Rectal smooth muscle tissue (tissue), 1 donor: ENCODE measurements at regions not wholly inside any gene's neighbourhood (a gene's known extent, or its start where the extent isn't known, plus 50 kb on each side); places are given as distances from the start of the nearest gene placed in this dataset.
"Not testable (repeated sequence)": the region's sequence is repeated elsewhere in the genome, so short reads cannot be mapped to it uniquely, and the experiment has no call there.

Experiments used
- H3K27ac ChIP-seq: one replicate; pipeline ENCODE4 v1.7.0; 2013; ENCODE audit warnings: low read depth, low read length, inconsistent platforms
- H3K27me3 ChIP-seq: one replicate; pipeline ENCODE4 v1.7.0; 2013; ENCODE audit warnings: low read length; ENCODE audit not compliant: control insufficient read depth, insufficient read depth
- H3K36me3 ChIP-seq: one replicate; pipeline ENCODE4 v1.7.0; 2013; ENCODE audit warnings: low read length; ENCODE audit not compliant: control insufficient read depth, insufficient read depth
- H3K4me1 ChIP-seq: one replicate; pipeline ENCODE4 v1.7.0; 2013; ENCODE audit warnings: low read length; ENCODE audit not compliant: control insufficient read depth, insufficient read depth
- H3K4me3 ChIP-seq: one replicate; pipeline ENCODE4 v1.7.0; 2013; ENCODE audit warnings: low read length
- H3K9ac ChIP-seq: one replicate; pipeline ENCODE4 v1.7.0; 2013; ENCODE audit warnings: low read length

DNA sequence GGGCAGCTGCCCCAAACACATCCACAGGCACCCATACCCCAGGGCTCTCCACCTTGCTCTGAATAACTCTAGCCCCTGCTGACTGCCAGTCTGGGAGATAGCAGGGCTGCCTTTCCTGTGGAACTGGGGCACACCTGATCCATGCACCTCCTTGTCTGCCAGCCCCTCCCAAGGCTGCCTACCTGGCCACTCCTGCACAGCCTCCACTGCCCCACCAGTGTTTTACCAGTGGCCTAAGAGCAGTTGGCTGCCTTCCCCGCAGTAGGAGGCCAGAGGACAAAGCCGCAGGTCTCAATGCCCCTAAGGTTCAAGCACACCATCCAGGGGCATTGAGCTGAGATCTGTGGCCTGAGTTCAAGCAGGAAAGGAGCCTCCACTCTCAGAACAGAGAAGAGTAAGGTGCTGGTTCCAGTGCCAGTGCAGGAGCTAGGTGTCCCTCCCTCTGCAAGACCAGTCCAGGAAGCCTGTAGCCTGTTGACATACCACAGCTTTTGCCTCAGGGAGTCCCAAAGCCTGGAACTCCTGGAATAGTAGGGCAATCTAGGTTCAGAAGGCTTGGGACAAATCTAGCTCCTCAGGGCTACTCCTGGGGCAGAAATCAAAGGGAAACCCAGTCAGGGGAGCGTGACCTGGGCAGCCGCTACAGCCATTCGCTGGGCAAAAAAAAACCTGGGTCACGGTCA lies 514.5 kb upstream of the PTGER4 start:
- no peaks in the 10 kb centered on the region for H3K36me3 ChIP-seq
- H3K9ac ChIP-seq, result no peak overlapping the region
- H3K4me1 ChIP-seq, result no peaks in the 10 kb centered on the region
- H3K27me3 ChIP-seq, result no peaks in the 10 kb centered on the region
- no peak overlapping the region for H3K4me3 ChIP-seq
- no peak overlapping the region for H3K27ac ChIP-seq

DNA sequence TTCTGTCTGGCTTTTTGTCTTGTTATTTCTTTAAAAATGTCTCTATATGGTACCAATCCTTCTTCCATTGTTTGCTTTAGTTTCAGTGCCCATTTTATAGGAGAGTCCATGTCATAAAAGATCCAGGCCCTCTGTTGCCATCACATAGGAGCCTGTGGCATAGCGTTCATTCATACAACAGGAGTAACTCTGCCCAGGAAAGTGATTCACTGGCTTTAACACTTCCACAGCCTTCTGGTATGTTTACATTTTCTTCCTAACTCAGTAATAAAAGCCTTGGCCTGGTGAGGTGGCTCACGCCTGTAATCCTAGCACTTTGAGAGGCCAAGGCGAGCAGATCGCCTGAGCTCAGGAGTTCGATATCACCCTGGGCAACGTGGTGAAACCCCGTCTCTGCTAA lies 519.3 kb upstream of the PTGER4 start:
- Histone ChIP-seq H3K27ac (no peak overlapping the region), H3K4me1 (no peaks in the 10 kb centered on the region), H3K36me3 (no peaks in the 10 kb centered on the region), H3K4me3 (no peak overlapping the region), H3K27me3 (no peaks in the 10 kb centered on the region), H3K9ac (no peak overlapping the region)

DNA sequence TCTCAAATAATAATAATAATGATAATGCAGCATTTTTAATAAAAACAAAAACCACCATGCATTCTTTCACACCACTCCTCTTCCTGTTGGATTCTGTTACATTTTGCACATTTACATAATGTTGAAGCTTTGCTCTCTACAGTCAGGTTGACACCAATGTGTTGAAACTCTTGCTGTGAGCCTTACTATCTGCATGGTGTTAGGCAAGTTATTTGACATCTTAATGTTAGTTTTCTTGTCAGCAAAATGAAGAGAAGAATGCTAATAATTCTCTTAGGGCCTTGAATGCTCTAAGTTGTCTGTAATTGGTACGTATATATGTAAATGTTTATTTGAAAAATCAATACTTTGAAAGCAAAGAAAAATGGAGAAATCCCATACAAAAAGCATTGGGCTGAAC lies 525.5 kb upstream of the PTGER4 start:
- H3K27me3 ChIP-seq, result no peaks in the 10 kb centered on the region
- H3K27ac ChIP-seq, result no peak overlapping the region
- H3K36me3 ChIP-seq, result no peaks in the 10 kb centered on the region
- H3K4me3 ChIP-seq, result no peak overlapping the region
- no peak overlapping the region for H3K9ac ChIP-seq
- H3K4me1 ChIP-seq, result no peaks in the 10 kb centered on the region

DNA sequence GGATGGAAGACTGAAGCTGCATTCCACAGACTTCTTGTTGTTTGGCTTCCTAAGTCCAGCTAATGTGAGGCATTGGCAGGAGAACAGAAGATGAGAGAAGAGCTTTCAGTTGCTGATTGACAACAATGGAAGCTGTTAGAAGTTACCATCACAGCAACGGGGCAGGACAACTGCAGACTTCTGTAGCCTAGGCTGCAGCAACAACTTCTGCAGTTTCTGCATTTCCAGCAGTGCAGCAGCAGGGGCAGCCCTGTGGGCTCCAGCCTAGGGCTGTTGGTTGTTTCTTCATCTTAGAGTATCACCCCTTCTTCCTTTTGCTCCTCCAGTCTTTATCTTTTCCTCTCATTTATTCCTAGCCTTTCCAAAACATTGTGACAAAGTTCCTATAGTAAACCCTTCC lies 528.8 kb upstream of the PTGER4 start:
- Histone ChIP-seq H3K27ac (no peak overlapping the region), H3K9ac (no peak overlapping the region), H3K27me3 (no peaks in the 10 kb centered on the region), H3K36me3 (no peaks in the 10 kb centered on the region), H3K4me1 (no peaks in the 10 kb centered on the region), H3K4me3 (no peak overlapping the region)

DNA sequence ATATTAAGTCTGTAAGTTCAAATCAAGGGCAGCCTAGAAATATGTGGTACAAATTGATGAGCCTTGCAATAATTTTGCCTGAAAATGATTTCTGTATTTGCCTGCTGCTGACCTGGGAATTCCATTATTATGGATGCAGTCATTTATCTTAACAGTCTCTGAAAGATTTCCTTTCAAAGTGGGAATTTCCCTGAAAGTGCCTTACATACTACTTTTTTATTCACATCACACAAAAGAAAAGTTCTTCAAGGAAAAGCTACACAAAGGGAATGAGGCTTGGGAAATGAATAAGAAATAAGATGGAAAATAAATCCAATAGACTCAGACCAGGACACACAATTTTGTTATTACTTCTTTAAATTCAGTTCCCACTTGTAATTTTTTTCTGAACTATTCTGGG lies 537.8 kb upstream of the PTGER4 start:
- Histone ChIP-seq H3K27ac (no peak overlapping the region), H3K9ac (no peak overlapping the region), H3K4me1 (no peaks in the 10 kb centered on the region), H3K4me3 (no peak overlapping the region), H3K27me3 (no peaks in the 10 kb centered on the region), H3K36me3 (no peaks in the 10 kb centered on the region)

DNA sequence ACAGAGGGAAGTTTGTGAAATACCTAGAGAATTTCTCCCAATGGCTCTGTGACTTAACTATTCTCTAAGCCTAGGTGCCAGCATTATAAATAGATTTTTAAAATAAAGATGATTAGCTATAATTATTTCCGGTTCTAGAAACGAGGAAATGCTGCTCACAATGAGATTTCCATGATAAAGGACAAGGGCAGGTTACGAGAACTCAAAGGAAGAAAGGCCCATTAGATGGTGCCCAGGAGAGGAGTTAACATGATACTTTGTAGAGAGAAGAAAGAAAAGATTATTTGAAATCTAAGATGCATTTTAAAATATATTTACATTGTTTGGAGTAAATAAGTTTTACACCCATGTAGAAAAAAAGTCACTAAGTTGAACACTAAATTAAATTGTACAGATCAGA lies 538.3 kb upstream of the PTGER4 start:
- no peak overlapping the region for H3K9ac ChIP-seq
- H3K4me3 ChIP-seq, result no peak overlapping the region
- no peaks in the 10 kb centered on the region for H3K4me1 ChIP-seq
- H3K27me3 ChIP-seq, result no peaks in the 10 kb centered on the region
- no peak overlapping the region for H3K27ac ChIP-seq
- no peaks in the 10 kb centered on the region for H3K36me3 ChIP-seq

DNA sequence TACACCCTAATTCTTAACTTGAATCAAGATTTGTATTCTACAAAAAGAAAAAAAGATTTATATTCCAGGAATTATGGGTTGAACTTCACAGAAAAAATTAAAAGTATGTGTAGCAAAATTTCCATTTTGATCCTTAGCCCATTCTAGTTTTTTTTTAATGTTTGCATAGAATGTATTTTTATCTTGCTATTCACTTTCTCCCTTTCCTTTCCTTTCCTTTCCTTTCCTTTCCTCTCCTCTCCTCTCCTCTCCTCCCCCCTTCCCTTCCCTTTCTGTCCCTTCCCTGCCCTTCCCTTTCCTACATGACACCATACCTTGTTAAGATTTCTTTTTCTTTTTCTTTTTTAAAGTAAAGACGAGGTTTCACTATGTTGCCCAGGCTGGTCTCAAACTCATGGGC lies 542.5 kb upstream of the PTGER4 start:
- no peak overlapping the region for H3K27ac ChIP-seq
- no peaks in the 10 kb centered on the region for H3K4me1 ChIP-seq
- no peak overlapping the region for H3K4me3 ChIP-seq
- no peaks in the 10 kb centered on the region for H3K36me3 ChIP-seq
- no peak overlapping the region for H3K9ac ChIP-seq
- H3K27me3 ChIP-seq, result no peaks in the 10 kb centered on the region

DNA sequence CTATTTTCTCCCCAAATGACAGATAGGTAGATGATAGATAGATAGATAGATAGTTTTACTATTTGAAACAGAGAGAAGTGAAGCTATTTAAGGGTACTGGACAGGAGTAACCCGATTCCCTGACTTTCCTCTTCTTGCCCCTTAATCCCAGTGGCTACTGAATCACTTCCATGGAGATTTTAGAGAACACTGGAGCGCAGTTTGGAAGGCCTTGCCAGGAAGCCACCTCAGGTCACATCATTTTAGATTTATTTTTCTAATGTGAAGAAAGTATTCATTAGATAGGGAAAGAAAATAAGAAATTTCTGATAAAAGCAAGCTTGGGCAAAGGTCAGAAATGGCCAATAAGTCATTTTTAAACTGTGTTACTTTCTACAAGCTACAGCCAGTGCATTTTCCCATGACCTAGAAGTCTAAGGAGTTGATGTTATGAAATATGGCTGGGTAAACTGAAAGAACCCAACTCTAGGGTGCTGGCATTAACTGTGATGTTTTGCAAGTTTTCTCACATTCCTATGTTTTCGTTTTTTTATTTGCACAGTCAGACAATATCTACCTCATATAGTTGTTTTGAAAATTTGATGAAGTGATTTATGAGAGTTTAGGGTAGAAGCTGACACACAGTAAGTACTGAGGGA lies 544.7 kb upstream of the PTGER4 start:
- Histone ChIP-seq H3K27me3 (no peaks in the 10 kb centered on the region), H3K36me3 (no peaks in the 10 kb centered on the region), H3K9ac (no peak overlapping the region), H3K4me1 (no peaks in the 10 kb centered on the region), H3K27ac (no peak overlapping the region), H3K4me3 (no peak overlapping the region)

DNA sequence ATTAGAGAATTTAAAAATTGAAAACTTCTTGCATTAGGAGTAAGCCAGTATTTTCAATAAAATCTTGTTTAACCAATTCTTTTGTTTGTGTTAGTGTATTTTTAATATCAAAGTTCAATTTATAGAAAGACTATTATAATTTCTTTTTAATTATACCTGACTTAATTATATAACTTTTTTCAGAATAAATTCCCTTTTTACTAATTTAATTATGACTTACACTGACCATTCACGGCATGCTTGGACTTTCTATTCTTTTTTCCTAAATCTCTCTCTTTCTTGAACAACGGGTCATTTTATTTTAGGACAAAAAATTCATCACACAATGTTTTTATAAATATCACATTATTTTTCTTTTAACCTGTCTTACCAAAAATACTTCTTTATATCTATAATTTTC lies 555.3 kb upstream of the PTGER4 start:
- no peak overlapping the region for H3K27ac ChIP-seq
- H3K9ac ChIP-seq, result no peak overlapping the region
- no peaks in the 10 kb centered on the region for H3K27me3 ChIP-seq
- no peak overlapping the region for H3K4me3 ChIP-seq
- no peaks in the 10 kb centered on the region for H3K4me1 ChIP-seq
- H3K36me3 ChIP-seq, result no peaks in the 10 kb centered on the region

DNA sequence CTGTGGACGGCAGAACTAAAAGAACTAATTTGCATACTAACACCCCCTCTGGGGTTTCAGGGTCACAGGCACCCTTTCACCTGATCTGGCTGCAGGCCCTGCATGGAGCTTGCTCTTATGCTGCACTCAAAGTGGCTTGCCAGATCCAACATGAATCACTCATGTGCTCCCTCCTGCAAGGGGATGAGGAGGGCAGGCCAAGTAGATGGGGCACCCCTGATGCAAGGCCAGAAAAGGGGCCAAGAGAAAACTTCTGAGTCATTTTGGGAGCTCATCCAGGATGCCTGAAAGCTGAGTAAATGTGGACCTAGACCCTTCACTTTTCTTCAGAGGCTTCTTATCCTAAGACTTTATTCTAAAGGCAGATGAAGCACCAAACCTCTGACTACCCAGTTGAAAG lies 558.5 kb upstream of the PTGER4 start:
- Histone ChIP-seq H3K27ac (no peak overlapping the region), H3K4me3 (no peak overlapping the region), H3K9ac (no peak overlapping the region), H3K36me3 (no peaks in the 10 kb centered on the region), H3K27me3 (no peaks in the 10 kb centered on the region), H3K4me1 (no peaks in the 10 kb centered on the region)

DNA sequence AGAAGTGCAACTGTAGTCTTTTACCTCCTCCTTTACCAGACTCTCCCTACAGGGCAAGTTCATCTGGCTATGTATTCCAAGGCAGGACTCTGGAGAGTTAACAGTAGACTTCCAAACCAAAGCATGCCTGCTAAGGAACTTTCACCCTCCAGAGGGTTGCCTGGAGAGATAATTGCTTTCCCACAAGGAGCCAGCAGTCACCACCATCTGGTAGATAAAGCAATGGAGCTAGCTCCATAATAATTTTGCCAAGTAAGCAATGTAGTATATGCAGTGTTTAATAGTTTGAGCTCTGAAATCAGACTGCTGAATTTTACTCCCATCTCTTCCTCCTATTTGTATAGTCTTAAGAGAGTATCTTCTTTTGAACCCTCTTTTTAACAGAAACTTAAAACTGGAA lies 566.8 kb upstream of the PTGER4 start:
- H3K4me1 ChIP-seq, result no peaks in the 10 kb centered on the region
- no peaks in the 10 kb centered on the region for H3K27me3 ChIP-seq
- no peak overlapping the region for H3K27ac ChIP-seq
- H3K36me3 ChIP-seq, result no peaks in the 10 kb centered on the region
- no peak overlapping the region for H3K9ac ChIP-seq
- no peak overlapping the region for H3K4me3 ChIP-seq

DNA sequence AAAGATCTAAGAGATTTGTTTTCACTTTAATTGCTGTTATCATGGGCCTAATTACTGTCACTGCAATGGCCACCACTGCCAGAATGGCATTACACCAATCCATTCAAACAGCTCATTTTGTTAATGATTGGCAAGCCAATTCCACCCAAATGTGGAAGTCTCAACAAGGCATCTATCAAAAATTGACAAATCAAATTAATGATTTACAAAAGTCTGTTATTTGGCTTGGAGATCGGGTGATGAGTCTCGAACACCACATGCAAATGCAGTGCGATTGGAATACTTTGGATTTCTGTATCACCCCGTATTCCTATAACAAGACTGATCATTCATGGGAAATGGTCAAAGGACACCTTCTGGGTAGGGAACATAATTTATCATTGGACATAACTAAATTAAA lies 568.7 kb upstream of the PTGER4 start:
- H3K4me1 ChIP-seq, H3K4me3 ChIP-seq, H3K27ac ChIP-seq, H3K36me3 ChIP-seq, H3K27me3 ChIP-seq, H3K9ac ChIP-seq: not testable (repeated sequence)

DNA sequence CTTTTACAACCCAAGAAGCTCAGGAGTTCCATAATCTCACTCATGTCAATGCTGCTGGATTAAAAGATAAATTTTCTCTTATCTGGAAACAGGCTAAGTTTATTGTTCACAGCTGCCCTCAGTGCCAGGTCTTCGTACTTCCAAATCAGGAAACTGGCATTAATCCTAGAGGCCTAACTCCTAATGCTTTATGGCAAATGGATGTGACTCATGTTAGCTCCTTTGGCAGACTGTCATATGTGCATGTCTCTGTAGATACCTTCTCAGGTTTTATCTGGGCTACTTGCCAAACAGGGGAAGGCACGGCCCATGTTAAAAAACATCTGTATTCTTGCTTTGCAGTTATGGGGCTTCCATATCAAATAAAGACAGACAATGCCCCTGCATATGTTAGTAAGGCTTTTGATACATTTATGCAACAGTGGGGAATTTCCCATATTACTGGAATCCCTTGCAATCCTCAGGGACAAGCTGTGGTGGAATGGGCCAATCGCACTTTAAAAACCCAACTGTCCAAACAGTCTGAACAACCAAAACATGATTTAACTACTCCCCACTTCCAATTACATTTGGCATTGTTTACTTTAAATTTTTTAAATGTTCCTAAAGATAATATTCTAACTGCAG lies 570.8 kb upstream of the PTGER4 start:
- not testable (repeated sequence) for H3K9ac ChIP-seq, H3K27me3 ChIP-seq, H3K36me3 ChIP-seq, H3K4me1 ChIP-seq, H3K4me3 ChIP-seq, H3K27ac ChIP-seq
